ENCODE measurements at regions not wholly inside any gene's neighbourhood (a gene's known extent, or its start where the extent isn't known, plus 50 kb on each side); places are given as distances from the start of the nearest gene placed in this dataset.

GRCh38 chr14:86404989-86405649 lies 875.2 kb downstream of the FLRT2 start:
- TF ChIP-seq POLR2A (IDR thresholded peaks at IDR 0.05) (no peak), EP300 (IDR thresholded peaks at IDR 0.05) (no peak), CTCF (IDR thresholded peaks at IDR 0.05) (no peak)
- no peaks in the 10 kb centered on the region for H3K36me3 ChIP-seq
- H3K4me1 ChIP-seq: no peaks in the 10 kb centered on the region
- no peak overlapping the region for H3K27ac ChIP-seq
- no peaks in the 10 kb centered on the region for H3K27me3 ChIP-seq
- no peak for DNase-seq (ENCODE audit: low spot score in 2 of 2)
- peaks cover 0 to 4% (median 0%) of the 10 kb centered on the region in 4 donors for H3K9me3 ChIP-seq
- 62 to 69% methylated on average over 3 of the region's 3 CpGs for WGBS, 2 donors
- H3K4me3 ChIP-seq: no peak overlapping the region

- Histone ChIP-seq H3K4me3 (no peak overlapping the region), H3K9me3 (peaks cover 0 to 4% (median 0%) of the 10 kb centered on the region in 4 donors), H3K27me3 (no peaks in the 10 kb centered on the region), H3K36me3 (no peaks in the 10 kb centered on the region), H3K4me1 (no peaks in the 10 kb centered on the region), H3K27ac (no peak overlapping the region)
- 38% methylated on average over 2 of the region's 2 CpGs for WGBS, 2 donors
- DNase-seq (ENCODE audit: low spot score in 2 of 2): no peak
- TF ChIP-seq POLR2A (IDR thresholded peaks at IDR 0.05): no peak
- TF ChIP-seq CTCF (IDR thresholded peaks at IDR 0.05): no peak
- no peak for TF ChIP-seq EP300 (IDR thresholded peaks at IDR 0.05)
These were observed 874.5 kb downstream of the FLRT2 start for GRCh38 chr14:86404425-86404824.

GRCh38 chr14:86402545-86402944 lies 872.6 kb downstream of the FLRT2 start:
- no peak for TF ChIP-seq CTCF (IDR thresholded peaks at IDR 0.05)
- TF ChIP-seq POLR2A (IDR thresholded peaks at IDR 0.05): no peak
- TF ChIP-seq EP300 (IDR thresholded peaks at IDR 0.05): no peak
- H3K36me3 ChIP-seq: no peaks in the 10 kb centered on the region
- no peak overlapping the region for H3K27ac ChIP-seq
- no peaks in the 10 kb centered on the region for H3K4me1 ChIP-seq
- H3K9me3 ChIP-seq: no peaks in the 10 kb centered on the region
- H3K27me3 ChIP-seq: no peaks in the 10 kb centered on the region
- H3K4me3 ChIP-seq: no peak overlapping the region
- DNase-seq (ENCODE audit: low spot score in 2 of 2): no peak
- 90 to 95% methylated on average over 1 of the region's 1 CpG for WGBS, 2 donors

DNA sequence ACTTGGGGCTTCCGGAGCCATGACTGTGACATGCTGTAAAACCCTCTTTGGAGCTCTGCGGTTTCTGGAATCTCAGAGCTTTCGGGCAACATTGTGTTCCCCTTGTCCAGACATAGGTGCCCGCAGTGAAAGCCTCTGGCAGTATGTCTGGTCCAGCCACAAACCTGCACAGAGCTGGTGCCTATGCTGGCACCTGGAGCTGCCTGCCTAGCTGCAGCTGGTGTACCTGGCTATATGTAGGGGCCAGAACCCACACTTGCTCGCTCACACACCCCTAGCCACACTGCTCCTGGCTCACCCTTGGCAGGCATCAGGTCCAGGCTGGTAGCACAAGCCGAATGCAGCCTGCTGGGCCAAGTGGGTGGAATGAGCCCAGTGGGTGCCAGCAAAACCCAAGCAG lies 861.1 kb downstream of the FLRT2 start:
- Histone ChIP-seq H3K27me3 (no peaks in the 10 kb centered on the region), H3K36me3 (no peaks in the 10 kb centered on the region), H3K9me3 (peaks cover 0 to 14% (median 0%) of the 10 kb centered on the region in 4 donors), H3K4me1 (no peaks in the 10 kb centered on the region), H3K27ac (no peak overlapping the region), H3K4me3 (no peak overlapping the region)
- WGBS, 2 donors: 91 to 97% methylated on average over 6 of the region's 6 CpGs
- no peak for DNase-seq (ENCODE audit: low spot score in 2 of 2)
- TF ChIP-seq CTCF (IDR thresholded peaks at IDR 0.05) (no peak), POLR2A (IDR thresholded peaks at IDR 0.05) (no peak), EP300 (IDR thresholded peaks at IDR 0.05) (no peak)

- Histone ChIP-seq H3K27me3 (no peaks in the 10 kb centered on the region), H3K9me3 (peaks cover 0 to 14% (median 0%) of the 10 kb centered on the region in 4 donors), H3K4me1 (no peaks in the 10 kb centered on the region), H3K27ac (no peak overlapping the region), H3K36me3 (no peaks in the 10 kb centered on the region), H3K4me3 (no peak overlapping the region)
- no peak for DNase-seq (ENCODE audit: low spot score in 2 of 2)
- TF ChIP-seq EP300 (IDR thresholded peaks at IDR 0.05) (no peak), CTCF (IDR thresholded peaks at IDR 0.05) (no peak), POLR2A (IDR thresholded peaks at IDR 0.05) (no peak)
- WGBS, 2 donors: 71 to 81% methylated on average over 3 of the region's 3 CpGs
These were observed 858.3 kb downstream of the FLRT2 start for GRCh38 chr14:86388216-86388615.
